NCI-H748 (cell line): ENCODE measurements at regions not wholly inside any gene's neighbourhood (a gene's known extent, or its start where the extent isn't known, plus 50 kb on each side); places are given as distances from the start of the nearest gene placed in this dataset.
"Not testable (repeated sequence)": the region's sequence is repeated elsewhere in the genome, so short reads cannot be mapped to it uniquely, and the experiment has no call there.

Experiments
- DNase-seq: peaks from one replicate; lab custom pipeline; 2025; ENCODE audit not compliant: unreplicated experiment; lab: John Stamatoyannopoulos, UW

GRCh38 chrX:13478740-13479451, 90.5 kb upstream of the EGFL6 start:
- no peak for DNase-seq

- no peak for DNase-seq
These were observed 93.0 kb upstream of the EGFL6 start for GRCh38 chrX:13476384-13476783.

DNA sequence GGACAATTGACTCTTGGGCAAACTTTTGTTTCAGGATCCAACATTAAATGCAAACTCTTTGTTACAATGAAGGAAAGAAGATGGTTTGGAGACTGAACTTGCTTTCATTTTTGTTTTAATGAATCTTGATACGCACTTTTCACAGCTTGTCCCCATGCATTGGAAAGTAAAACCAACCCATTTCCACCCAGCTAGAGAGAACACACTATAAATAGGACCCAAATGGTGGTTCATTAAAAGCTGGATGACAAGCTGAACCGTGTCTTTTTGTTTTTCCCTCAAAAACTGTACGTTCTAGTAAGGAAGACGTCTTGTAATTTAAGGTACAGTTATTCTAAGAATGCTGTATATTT, 95.3 kb upstream of the EGFL6 start:
- DNase-seq = no peak

GRCh38 chrX:13473442-13474163, 95.8 kb upstream of the EGFL6 start:
- DNase-seq = no peak

DNA sequence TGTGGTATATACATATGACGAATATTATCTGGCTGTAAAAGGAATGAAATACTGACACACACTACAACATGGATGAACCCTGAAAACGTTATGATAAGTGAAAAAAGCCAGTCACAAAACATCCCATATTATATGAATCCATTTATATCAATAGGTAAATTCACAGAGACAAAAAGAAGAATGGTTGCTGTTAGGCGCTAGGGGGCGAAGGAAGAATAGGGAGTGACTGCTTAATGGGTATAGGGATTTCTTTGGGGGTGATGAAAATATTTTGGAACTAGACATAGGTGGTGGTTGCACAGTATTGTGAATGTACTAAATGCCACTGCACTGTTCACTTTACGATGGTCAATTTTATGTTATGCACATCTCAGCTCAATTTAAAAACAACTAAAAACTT, 96.4 kb upstream of the EGFL6 start:
- no peak for DNase-seq

DNA sequence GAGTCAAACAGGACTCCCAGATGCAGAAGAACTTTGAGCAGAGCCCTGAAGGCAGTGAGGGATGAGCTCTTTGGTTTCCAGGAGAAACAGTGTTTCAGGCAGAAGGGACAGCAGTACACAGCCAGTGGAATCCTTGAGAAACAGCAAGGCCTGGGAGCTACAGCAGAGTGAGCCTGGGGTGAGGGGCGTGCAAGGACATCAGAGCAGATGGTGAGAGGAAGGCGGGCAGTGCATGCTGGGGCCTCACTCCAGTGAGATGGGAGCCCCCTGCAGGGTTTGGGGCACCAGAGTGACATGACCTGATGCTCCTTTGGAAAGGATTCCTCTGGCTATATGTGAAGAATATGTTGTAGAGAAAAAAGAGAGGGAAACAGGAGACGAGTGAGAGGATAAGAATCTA, 98.1 kb upstream of the EGFL6 start:
- no peak for DNase-seq

DNA sequence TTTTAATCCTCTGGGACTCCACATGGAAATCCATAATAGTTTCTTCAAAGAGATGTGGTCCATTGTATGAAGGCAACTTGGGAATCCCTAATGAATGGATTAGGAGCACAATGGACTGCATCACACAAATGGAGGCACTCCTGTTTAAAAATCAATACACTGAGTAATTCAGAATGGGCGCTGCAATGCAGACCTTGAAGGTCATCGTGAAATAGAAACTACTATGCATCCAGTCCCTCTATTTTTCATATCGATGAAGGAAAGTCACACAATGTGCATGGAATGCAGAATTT, 98.8 kb upstream of the EGFL6 start:
- no peak for DNase-seq

DNA sequence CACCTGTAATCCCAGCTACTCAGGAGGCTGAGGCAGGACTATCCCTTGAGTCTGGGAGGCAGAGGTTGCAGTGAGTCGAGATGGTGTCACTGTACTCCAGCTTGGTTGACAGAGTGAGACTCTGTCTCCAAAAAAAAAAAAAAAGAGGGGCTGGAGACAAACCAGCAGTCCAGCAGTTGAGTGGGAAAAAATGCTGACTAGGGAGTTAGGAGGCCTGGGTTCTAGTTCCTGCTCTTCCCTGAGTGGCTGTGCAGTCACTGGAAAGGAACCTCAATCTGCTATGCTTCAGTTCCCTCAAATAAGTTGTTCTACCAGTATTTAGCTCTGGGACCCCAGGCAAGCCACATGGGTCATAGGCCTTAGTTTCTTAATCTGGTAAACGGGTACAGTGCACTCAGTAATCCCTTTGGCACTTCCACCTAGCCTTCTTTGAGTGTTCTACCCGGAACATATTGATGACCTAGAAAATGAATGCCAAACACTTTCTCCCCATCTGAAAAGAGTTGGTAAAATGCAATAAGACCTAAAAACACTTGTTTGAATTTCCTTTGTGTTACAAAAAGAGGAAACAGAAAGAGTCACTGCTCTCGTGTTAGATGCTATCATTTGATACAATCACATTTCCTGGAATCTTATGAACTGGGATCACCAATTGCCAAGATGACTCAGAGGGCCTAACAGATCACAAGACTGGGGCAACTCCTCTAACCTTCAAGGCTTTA, 99.3 kb upstream of the EGFL6 start:
- DNase-seq = no peak

DNA sequence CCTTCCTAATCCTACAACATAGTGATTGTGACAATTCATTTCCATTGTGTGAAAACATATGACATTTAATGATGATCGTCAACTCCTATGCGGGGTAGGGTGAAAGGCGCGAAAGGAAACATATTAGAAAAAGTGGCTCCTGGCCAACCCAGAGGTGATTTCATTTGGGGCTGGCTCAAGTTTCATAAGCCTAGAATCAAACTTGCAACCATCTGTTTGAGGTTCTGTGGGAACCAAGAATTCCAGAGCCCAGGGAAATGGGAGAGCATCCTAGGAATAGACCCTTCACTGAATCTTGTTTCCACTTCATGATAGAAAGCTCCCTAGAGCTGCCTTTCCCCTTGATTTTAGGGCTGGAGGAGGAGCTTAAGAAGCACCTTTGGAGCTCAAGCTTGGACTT, 101.3 kb upstream of the EGFL6 start:
- no peak for DNase-seq

DNA sequence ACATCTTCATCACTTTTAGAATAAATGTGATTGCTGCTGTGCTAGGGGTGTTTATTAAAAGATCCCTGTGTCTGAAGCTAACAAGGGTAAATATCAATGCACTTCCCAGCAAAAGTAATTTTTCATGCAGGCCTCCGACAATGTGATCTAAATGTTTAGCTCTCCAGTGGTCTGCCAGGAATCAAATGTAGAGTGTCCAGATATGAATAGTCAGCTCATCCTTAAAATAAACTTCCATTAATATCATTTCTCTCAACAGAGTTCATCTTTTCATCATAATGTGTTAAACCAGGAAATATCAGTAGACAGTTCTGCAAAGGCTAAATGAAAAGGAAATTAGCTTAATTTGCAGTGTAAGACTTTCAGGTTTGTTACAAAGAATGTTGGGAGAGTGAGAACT, 102.2 kb upstream of the EGFL6 start:
- DNase-seq = no peak

GRCh38 chrX:13464599-13465275, 104.7 kb upstream of the EGFL6 start:
- no peak for DNase-seq

DNA sequence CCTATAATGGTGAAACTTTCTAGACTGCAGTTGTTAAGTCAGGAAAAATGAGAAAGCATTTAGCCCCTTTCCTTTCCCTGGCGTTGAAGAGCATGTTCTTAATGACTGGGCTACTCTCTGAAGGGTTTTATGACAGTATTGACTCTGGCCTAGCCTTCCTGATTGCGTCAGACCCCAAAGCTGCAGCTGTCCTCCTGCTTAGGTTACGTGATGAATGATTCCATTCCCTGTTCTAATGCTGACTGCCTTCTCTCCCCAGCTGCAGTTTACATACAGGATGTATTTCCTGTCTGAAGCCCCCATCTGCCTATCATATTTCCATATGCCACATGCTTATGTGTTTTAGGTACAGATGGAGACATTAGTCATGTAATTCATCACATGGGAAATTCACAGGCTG, 105.8 kb upstream of the EGFL6 start:
- peak; percentile 91 for DNase-seq

- DNase-seq = no peak
These were observed 117.1 kb upstream of the EGFL6 start for GRCh38 chrX:13452283-13452682.

- DNase-seq = no peak
These were observed 120.0 kb upstream of the EGFL6 start for GRCh38 chrX:13449441-13449840.

DNA sequence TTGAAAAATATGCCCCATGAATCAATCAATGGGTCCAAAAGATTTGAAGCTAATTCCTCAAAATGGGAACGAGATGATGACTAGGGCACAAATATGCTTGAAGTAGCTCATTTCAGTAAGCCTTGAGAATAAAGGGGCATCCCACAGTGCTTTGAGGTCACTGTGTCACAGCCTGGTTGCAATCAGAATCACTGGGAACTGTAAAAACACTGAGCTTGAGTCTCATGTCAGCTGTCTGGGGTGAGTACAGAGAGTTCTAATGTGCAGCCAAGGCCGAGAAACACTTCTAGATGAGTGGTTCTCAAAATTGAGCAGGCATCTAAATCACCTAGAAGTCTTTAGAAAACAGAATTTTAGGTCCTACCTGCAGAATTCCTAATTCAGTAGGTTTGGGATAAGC, 120.5 kb upstream of the EGFL6 start:
- DNase-seq = no peak

- not testable (repeated sequence) for DNase-seq
These were observed 121.8 kb upstream of the ATXN3L start for GRCh38 chrX:13441608-13442007.

DNA sequence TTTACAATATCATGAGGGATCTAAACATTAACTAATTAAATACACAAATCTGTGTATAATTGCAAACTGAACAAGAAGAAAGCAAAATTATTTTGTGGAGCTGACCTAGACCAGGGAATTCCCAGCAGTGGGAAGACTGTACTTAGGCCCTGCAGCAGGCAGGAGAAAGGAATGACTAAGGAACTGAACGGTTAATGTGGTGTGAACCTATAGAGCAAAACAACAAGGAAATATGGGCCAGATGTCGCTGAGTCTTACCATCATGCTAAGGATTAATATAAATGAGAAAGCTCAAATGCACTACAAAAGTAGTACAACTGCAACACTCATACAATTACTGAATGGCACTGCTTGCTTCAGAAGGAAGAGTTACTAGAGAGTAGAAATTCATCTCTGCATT, 120.3 kb upstream of the ATXN3L start:
- DNase-seq = no peak

- no peak for DNase-seq
These were observed 113.4 kb upstream of the ATXN3L start for GRCh38 chrX:13433298-13433605.

DNA sequence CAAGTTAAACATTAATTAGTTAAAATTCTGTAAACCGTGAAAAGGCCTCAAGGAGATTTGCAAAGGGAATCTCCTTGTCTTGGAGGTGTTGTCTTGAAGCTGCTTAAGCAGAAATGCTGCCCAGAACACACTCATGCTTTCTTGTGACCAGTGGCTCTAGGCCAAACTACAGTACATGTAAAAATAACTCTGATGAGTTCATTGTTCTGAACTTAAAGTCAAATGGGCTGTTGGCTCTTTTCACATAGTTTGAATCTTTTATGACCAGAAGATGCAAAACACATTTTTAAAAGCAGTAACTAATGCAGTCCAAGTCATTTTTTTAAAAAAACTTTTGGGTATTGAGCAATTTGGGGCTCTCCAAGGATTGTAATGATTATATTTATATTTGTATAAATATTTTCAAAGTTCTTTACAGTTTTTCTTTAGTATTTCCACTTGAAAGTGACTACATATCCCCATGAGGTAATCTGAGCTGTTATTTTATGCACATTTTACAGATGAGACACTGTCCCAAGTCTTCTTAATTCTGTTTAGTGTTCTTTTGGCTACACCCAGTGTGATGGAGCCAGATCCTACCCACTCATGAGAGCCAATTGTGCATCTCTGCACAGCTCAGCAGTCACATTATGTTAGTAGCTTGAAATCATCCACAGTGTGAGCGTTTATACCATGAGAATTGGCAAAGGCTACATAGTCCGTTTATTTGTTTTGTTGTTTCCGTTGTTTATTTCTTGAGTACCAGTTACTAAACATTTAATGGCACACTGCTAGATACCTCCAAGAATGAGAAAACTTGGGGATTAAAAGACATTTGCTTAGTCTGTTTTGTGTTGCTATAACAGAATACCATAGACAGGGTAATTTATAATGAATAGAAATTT, 112.8 kb upstream of the ATXN3L start:
- DNase-seq = no peak

DNA sequence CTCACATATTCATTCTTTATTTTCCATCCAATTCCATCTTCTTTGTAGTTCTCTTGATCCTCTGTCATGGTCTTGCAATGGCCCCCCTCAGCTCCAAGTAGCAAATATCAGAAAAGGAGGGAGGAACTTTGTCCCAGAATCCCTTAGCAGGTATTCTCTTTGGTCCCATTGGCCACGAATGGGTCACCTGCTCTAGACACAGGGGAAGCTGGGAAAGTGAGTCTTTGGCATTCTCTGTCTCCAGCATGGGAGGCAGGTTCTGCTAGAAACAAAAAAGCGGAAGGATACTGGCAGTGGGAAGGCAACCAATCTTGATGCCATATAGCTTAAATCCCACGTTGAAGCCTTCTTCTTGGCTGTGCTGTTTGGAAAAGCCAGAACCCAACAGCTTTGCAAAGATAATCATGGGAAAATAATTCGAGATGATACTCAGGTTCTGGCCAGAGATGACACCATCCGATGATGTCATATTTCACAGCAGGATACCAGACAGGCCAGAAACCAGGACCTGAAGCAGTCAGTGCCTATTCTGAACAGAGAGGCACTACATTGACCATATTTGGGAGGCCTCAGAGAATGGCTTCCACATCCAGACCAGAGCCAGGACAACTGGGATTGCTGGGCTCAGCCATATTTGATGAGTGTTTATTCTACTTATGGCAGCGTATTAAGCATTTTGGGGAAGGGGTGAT, 110.4 kb upstream of the ATXN3L start:
- no peak for DNase-seq
